HG02610 (cell line): ENCODE measurements at regions not wholly inside any gene's neighbourhood (a gene's known extent, or its start where the extent isn't known, plus 50 kb on each side); places are given as distances from the start of the nearest gene placed in this dataset.

Experiments
- ATAC-seq: cut with Tn5 transposase; IDR thresholded peaks from one replicate; pipeline ENCODE4 v1.9.1; 2021; ENCODE audit warnings: mild to moderate bottlenecking, moderate library complexity; ENCODE audit not compliant: unreplicated experiment

GRCh38 chr20:60238992-60239660 lies 280.9 kb downstream of the CDH26 start:
- ATAC-seq = no peak

- no peak for ATAC-seq
Measured at GRCh38 chr20:60239956-60240355, 281.7 kb downstream of the CDH26 start.

- ATAC-seq = no peak
Measured at GRCh38 chr20:60240415-60240814, 282.2 kb downstream of the CDH26 start.

GRCh38 chr20:60240986-60241385 lies 282.8 kb downstream of the CDH26 start:
- no peak for ATAC-seq

GRCh38 chr20:60242836-60243505 lies 284.7 kb downstream of the CDH26 start:
- ATAC-seq = no peak

GRCh38 chr20:60244373-60245146 lies 286.3 kb downstream of the CDH26 start:
- no peak for ATAC-seq

GRCh38 chr20:60246751-60247150 lies 288.5 kb downstream of the CDH26 start:
- ATAC-seq = no peak

GRCh38 chr20:60249436-60249835 lies 291.2 kb downstream of the CDH26 start:
- no peak for ATAC-seq

GRCh38 chr20:60250251-60250650 lies 292.0 kb downstream of the CDH26 start:
- no peak for ATAC-seq

- no peak for ATAC-seq
Measured at GRCh38 chr20:60252866-60253265, 294.6 kb downstream of the CDH26 start.

GRCh38 chr20:60253471-60253870 lies 295.2 kb downstream of the CDH26 start:
- ATAC-seq = no peak

- ATAC-seq = no peak
Measured at GRCh38 chr20:60254901-60255411, 296.7 kb downstream of the CDH26 start.

- ATAC-seq = no peak
Measured at GRCh38 chr20:60255415-60255814, 297.2 kb downstream of the CDH26 start.

GRCh38 chr20:60255866-60256265 lies 297.6 kb downstream of the CDH26 start:
- ATAC-seq = no peak

- no peak for ATAC-seq
Measured at GRCh38 chr20:60256811-60257210, 298.6 kb downstream of the CDH26 start.

GRCh38 chr20:60257671-60258070 lies 299.4 kb downstream of the CDH26 start:
- no peak for ATAC-seq

- no peak for ATAC-seq
Measured at GRCh38 chr20:60258255-60258863, 300.1 kb downstream of the CDH26 start.

GRCh38 chr20:60261333-60261732 lies 303.1 kb downstream of the CDH26 start:
- no peak for ATAC-seq

GRCh38 chr20:60262967-60263603 lies 304.9 kb downstream of the CDH26 start:
- ATAC-seq = no peak

GRCh38 chr20:60263725-60264709 lies 305.8 kb downstream of the CDH26 start:
- ATAC-seq = no peak
